ENCODE measurements at regions not wholly inside any gene's neighbourhood (a gene's known extent, or its start where the extent isn't known, plus 50 kb on each side); places are given as distances from the start of the nearest gene placed in this dataset.

DNA sequence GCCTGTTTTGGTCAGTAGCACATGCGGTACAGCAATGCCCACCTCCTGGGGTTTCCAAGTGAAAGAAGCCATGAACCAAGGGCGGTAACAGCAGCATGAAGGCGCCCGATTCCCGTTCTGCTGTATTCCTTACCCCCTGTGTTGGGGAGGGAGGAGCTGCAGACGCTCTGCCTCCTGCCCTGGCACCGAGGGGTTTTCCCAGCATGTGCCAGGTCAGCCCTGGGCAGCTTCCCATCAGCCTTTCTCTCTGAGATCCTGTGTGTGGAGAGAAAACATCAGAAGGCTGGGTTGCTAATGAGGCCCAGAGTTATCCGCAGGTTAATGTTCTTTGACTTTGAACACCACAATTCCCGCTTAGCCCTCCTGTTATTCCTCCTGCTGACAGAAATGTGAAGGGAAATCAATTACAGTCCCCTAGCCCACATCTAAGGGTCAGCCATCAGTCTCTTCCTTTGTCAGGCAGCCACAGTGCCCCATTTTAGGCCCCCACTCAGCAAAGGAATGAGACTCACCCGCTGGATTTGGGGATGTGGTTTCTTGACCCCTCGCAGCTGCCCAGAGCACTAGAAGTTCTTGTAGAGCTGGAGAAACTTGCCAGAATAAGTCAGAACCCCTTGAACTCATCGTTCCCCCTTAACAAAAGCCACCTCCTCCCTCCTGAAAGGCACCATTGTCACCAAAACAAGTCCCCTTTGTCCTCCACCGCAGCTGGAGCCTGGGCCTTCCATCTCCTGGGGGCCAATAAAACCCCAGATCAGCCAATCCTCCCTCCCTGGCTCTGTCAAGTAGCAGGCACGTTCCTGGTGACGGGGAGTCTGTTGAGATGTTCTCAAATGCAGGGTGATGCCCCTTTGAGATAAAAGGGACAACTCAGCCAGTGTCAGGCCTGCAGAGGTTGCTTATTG is 168.5 kb downstream of the KATNIP start:
- H3K4me3 ChIP-seq (ENCODE audit: low read depth, low read length), result no peak overlapping the region
- ChIA-PET CTCF (no interaction called here), POLR2A (no interaction called here)
- DNase-seq (ENCODE audit: low read depth, low spot score), result no peak
- TF ChIP-seq, protein P1, sequence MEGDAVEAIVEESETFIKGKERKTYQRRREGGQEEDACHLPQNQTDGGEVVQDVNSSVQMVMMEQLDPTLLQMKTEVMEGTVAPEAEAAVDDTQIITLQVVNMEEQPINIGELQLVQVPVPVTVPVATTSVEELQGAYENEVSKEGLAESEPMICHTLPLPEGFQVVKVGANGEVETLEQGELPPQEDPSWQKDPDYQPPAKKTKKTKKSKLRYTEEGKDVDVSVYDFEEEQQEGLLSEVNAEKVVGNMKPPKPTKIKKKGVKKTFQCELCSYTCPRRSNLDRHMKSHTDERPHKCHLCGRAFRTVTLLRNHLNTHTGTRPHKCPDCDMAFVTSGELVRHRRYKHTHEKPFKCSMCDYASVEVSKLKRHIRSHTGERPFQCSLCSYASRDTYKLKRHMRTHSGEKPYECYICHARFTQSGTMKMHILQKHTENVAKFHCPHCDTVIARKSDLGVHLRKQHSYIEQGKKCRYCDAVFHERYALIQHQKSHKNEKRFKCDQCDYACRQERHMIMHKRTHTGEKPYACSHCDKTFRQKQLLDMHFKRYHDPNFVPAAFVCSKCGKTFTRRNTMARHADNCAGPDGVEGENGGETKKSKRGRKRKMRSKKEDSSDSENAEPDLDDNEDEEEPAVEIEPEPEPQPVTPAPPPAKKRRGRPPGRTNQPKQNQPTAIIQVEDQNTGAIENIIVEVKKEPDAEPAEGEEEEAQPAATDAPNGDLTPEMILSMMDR (IDR thresholded peaks at IDR 0.05; ENCODE audit: insufficient read depth, low read length, missing control alignments), result no peak

DNA sequence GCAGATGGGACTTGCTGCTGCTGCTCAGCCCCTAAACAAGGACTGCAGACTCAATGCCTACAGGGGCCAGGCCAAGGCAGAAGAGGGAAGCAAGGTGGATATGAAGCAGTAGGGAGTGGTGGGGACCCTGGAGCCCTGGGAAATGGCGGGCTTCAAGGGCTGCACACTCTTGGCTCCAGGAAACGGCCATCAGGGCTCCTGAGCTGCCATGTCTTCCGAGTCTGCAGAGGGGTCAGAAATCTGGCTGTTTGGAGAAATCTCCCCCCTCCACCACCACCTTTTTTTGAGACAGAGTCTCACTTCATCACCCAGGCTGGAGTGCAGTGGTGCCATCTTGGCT is 169.1 kb downstream of the KATNIP start:
- ChIA-PET POLR2A (no interaction called here), CTCF (no interaction called here)
- no peak overlapping the region for H3K4me3 ChIP-seq (ENCODE audit: low read depth, low read length)
- TF ChIP-seq, protein P1 (IDR thresholded peaks at IDR 0.05; ENCODE audit: insufficient read depth, low read length, missing control alignments), result no peak
- DNase-seq (ENCODE audit: low read depth, low spot score), result no peak

DNA sequence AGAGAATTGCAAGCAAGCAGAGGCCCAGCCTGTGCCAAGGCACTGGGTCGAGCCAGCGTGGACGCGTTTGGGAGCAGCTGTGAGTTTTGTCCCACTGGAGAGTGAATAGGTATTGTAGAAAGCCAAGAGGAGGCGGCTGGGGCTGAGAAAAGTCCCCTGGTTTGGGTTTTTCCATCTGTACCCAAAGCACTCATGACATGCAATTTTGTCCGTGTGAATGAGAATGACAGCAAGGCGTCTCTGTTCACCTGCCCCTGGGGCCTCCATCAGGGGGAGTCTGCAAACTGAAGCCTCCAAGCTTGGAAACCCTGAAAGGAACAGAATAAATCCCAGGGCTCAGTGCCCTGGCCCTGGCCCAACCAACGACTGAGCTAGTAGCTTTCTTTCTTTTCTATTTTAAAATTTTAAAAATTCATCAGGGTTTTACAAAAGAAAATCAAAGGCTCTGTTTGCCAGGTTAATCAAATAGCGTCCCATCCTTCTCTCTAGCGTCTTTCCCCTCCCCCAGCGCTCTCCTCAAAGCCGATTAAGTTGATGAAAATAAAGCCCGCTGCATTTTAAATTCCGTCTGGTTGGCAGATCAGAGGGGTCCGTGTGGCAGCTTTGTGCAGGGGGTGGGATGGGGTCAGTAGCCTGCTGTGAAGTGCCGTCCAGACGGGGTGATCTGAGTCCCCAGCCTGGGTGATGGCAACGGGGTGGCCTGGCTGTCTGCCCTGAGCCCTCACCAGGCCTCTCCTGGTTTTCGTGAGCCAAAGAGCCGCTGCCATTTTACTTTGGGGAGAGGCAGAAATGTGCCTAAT is 171.0 kb downstream of the KATNIP start:
- CTCF ChIA-PET, result interaction anchor here (0.9 kb wide), 1 partner anchor 17 kb away, joined by 3 read pairs; no protein-coding TSS in a partner anchor
- no peak overlapping the region for H3K4me3 ChIP-seq (ENCODE audit: low read depth, low read length)
- no peak for DNase-seq (ENCODE audit: low read depth, low spot score)
- TF ChIP-seq, protein P1 (IDR thresholded peaks at IDR 0.05; ENCODE audit: insufficient read depth, low read length, missing control alignments), result no peak
- POLR2A ChIA-PET, result no interaction called here

DNA sequence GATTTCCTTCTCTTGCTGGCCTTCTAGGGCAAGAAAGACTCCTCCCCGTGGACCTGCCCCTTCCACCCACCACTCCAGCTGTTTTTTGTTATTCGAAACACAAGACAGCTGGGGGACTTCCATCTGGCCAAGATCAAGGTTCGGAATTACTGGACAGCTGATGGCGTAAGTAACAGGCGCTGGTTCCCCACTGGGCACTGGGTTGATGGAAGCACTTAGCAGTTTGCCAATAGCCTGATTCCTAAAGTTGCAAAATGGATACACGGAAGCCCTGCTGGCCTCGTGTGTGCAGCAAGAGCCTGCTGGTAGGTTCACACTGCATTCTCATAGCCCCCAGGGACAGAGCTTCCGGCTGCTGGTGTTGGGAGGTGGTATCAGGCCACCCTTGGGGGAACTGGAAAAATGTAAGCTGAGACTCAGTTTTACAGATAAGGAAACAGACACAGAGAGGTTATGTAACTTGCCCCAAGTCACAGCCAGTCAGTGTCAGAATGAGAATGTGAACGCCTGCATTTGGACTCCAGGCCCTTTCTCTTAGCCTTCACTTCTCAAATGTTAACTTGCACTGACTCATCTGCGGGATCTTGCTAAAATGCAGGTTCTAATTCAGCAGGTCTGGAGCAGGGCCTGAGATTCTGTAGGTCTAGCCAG is 171.7 kb downstream of the KATNIP start:
- H3K4me3 ChIP-seq (ENCODE audit: low read depth, low read length), result no peak overlapping the region
- ChIA-PET POLR2A (no interaction called here), CTCF (no interaction called here)
- TF ChIP-seq, protein P1 (IDR thresholded peaks at IDR 0.05; ENCODE audit: insufficient read depth, low read length, missing control alignments), result no peak
- no peak for DNase-seq (ENCODE audit: low read depth, low spot score)

DNA sequence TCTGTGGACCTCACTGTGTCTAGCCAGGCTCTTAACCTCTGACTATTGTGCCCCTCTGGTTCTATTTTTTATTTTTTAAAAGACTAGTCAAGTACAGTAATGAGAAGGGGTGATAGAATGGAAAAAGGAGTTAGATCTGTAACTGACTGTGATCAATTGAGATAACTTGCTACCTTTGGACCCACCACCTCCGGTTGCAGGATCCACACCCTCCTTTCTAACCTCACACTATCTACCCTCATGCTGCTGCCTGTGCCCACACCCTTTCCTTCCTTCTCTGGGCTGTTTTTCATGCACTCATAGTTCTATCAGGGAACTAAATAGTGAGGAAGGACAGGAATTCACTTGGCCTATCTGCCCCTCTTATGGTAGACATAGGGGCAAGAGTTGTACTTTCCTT is 172.3 kb downstream of the KATNIP start:
- TF ChIP-seq, protein P1 (IDR thresholded peaks at IDR 0.05; ENCODE audit: insufficient read depth, low read length, missing control alignments), result no peak
- POLR2A ChIA-PET, result no interaction called here
- CTCF ChIA-PET, result interaction anchor here (1.3 kb wide), 1 partner anchor 349 kb away, joined by 3 read pairs; no protein-coding TSS in a partner anchor
- H3K4me3 ChIP-seq (ENCODE audit: low read depth, low read length), result no peak overlapping the region
- DNase-seq (ENCODE audit: low read depth, low spot score), result no peak

All from AG04449 (cell line).